Tibial nerve (tissue), 4 donors: ENCODE measurements at regions not wholly inside any gene's neighbourhood (a gene's known extent, or its start where the extent isn't known, plus 50 kb on each side); places are given as distances from the start of the nearest gene placed in this dataset.

Source experiments
- DNase-seq, 2 donors: peaks; one replicate each; pipeline ENCODE4 v3.0.0-alpha.2; 2019; ENCODE audit warnings: low spot score in 2 of 2
- H3K27ac ChIP-seq, 4 donors: fragments of 200-600 bp; sonication (generic) in 3 of 4; one replicate each; pipeline ENCODE4 v1.5.1; 2017 to 2019; ENCODE audit warnings: mild to moderate bottlenecking in 1 of 4
- H3K27me3 ChIP-seq, 2 donors: fragments of 200-600 bp; sonication (generic) in 1 of 2; one replicate each; pipeline versions ENCODE4 v1.5.1 to v1.6.0; 2017 to 2019
- H3K36me3 ChIP-seq, 3 donors: fragments of 200-600 bp; sonication (generic); one replicate each; pipeline ENCODE4 v1.5.1; 2018 to 2019
- H3K4me1 ChIP-seq, 4 donors: fragments of 200-600 bp; sonication (generic) in 3 of 4; one replicate each; pipeline ENCODE4 v1.5.1; 2017 to 2019
- H3K4me3 ChIP-seq, 4 donors: fragments of 200-600 bp; sonication (generic) in 3 of 4; one replicate each; pipeline ENCODE4 v1.5.1; 2017 to 2019; ENCODE audit warnings: mild to moderate bottlenecking in 1 of 4, moderate library complexity in 1 of 4
- H3K9me3 ChIP-seq, 4 donors: fragments of 200-600 bp; sonication (generic) in 3 of 4; one replicate each; pipeline ENCODE4 v1.5.1; 2017 to 2019
- CTCF ChIP-seq, 5 experiments: fragments of 200-600 bp in 3 of 5; fragments of 450-650 bp in 2 of 5; sonication (generic) in 3 of 5; IDR thresholded peaks; one replicate each; pipeline ENCODE4 v1.5.1; 2016 to 2019; ENCODE audit warnings: antibody characterized with exemption in 5 of 5, mild to moderate bottlenecking in 3 of 5, moderate library complexity in 2 of 5
- EP300 ChIP-seq, 2 donors: sonication (generic); formaldehyde crosslinking; IDR thresholded peaks; one replicate each; pipeline ENCODE4 v1.6.1; 2017; ENCODE audit warnings: antibody characterized with exemption in 2 of 2, mild to moderate bottlenecking in 1 of 2
- POLR2A ChIP-seq, 2 donors: fragments of 450-650 bp; IDR thresholded peaks; one replicate each; pipeline ENCODE4 v1.6.1; 2017; ENCODE audit warnings: antibody characterized with exemption in 2 of 2, mild to moderate bottlenecking in 2 of 2, moderate library complexity in 2 of 2
- WGBS, 2 donors: methylation state at CpG; one replicate each; pipeline ENCODE4 v1.1.5; 2018; 5-methylcytosine and 5-hydroxymethylcytosine counted together

GRCh38 chr7:155953781-155954549, 141.7 kb upstream of the SHH start:
- Histone ChIP-seq H3K36me3 (no peaks in the 10 kb centered on the region), H3K9me3 (no peaks in the 10 kb centered on the region), H3K4me3 (no peak overlapping the region), H3K27me3 (no peaks in the 10 kb centered on the region), H3K27ac (no peak overlapping the region), H3K4me1 (no peaks in the 10 kb centered on the region)
- no peak for DNase-seq
- 81% methylated on average over 16 to 19 of the region's 19 CpGs for WGBS, 2 donors
- TF ChIP-seq EP300 (IDR thresholded peaks at IDR 0.05): no peak
- no peak for TF ChIP-seq CTCF (IDR thresholded peaks at IDR 0.05)
- TF ChIP-seq POLR2A (IDR thresholded peaks at IDR 0.05): no peak

DNA sequence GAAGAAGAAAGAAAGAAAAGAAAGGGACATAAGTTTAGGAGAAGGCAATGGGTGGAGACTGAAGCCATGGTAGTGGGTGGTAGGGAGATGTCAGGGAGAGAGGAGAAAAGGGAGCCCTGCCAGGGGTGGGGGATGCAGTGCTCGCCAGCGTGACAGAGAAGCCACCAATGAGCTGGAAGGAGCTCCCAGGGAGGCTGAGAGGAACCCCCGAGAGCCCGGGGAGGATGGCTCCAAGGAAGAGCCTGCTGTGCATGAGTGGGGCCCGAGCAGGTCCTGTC, 141.2 kb upstream of the SHH start:
- Histone ChIP-seq H3K4me3 (no peak overlapping the region), H3K27ac (no peak overlapping the region), H3K4me1 (no peaks in the 10 kb centered on the region), H3K27me3 (no peaks in the 10 kb centered on the region), H3K9me3 (no peaks in the 10 kb centered on the region), H3K36me3 (no peaks in the 10 kb centered on the region)
- TF ChIP-seq POLR2A (IDR thresholded peaks at IDR 0.05): no peak
- no peak for TF ChIP-seq CTCF (IDR thresholded peaks at IDR 0.05)
- TF ChIP-seq EP300 (IDR thresholded peaks at IDR 0.05): no peak
- WGBS, 2 donors: 74 to 81% methylated on average over 5 of the region's 5 CpGs
- DNase-seq: no peak

- Histone ChIP-seq H3K4me1 (no peaks in the 10 kb centered on the region), H3K27ac (peak overlapping the region in 2 of 4 donors; percentile 37 to 51), H3K27me3 (no peaks in the 10 kb centered on the region), H3K4me3 (no peak overlapping the region), H3K9me3 (no peaks in the 10 kb centered on the region), H3K36me3 (no peaks in the 10 kb centered on the region)
- DNase-seq: no peak
- TF ChIP-seq CTCF (IDR thresholded peaks at IDR 0.05): no peak
- TF ChIP-seq POLR2A (IDR thresholded peaks at IDR 0.05): no peak
- no peak for TF ChIP-seq EP300 (IDR thresholded peaks at IDR 0.05)
- 69 to 76% methylated on average over 21 of the region's 21 CpGs for WGBS, 2 donors
Observed at GRCh38 chr7:155951554-155952158, 139.4 kb upstream of the SHH start.

DNA sequence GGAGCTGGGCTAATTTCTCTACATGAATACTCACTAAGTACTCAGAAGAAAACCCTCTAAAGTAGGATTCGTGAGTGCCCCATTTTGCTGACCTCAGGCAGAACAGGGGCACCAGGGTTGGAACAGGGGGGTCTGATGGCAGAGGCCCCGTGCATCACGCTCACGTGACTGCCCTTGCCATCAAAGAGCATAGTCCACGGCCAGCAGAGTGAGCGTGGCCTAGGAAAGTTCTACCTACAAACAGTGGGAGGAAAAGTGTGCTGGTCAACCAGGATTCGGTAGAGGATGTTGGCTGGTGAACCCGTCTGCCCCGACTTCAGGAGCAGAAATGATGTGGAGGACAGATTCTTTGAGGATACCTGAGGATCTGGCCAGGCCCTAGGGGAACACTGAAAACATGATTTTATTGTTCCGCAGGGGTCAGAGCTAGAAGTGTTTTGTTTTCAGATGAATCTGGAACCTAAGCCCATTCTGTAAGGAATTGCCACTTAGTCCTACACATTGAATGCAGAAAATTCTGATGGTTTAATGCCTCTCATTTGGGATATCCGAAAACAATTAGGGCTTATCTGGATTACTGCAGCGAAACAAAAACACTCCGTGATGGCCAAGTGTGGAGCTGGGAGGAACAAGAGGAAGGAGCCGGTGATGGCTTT, 138.8 kb upstream of the SHH start:
- no peak for DNase-seq

More for the DNA sequence above, 138.8 kb upstream of the SHH start:
- no peaks in the 10 kb centered on the region for H3K36me3 ChIP-seq
- WGBS, 2 donors: 81 to 85% methylated on average over 14 of the region's 14 CpGs
- H3K27me3 ChIP-seq: no peaks in the 10 kb centered on the region
- H3K27ac ChIP-seq: peak overlapping the region in 1 of 4 donors; percentile 51
- no peaks in the 10 kb centered on the region for H3K4me1 ChIP-seq
- no peak overlapping the region for H3K4me3 ChIP-seq
- H3K9me3 ChIP-seq: no peaks in the 10 kb centered on the region
- TF ChIP-seq CTCF (IDR thresholded peaks at IDR 0.05): no peak
- TF ChIP-seq POLR2A (IDR thresholded peaks at IDR 0.05): no peak
- TF ChIP-seq EP300 (IDR thresholded peaks at IDR 0.05): no peak
